Motor neuron (in vitro differentiated cells): ENCODE measurements at regions not wholly inside any gene's neighbourhood (a gene's known extent, or its start where the extent isn't known, plus 50 kb on each side); places are given as distances from the start of the nearest gene placed in this dataset.
"Not testable (repeated sequence)": the region's sequence is repeated elsewhere in the genome, so short reads cannot be mapped to it uniquely, and the experiment has no call there.

Experiments used
- ATAC-seq, 8 experiments: fragments of 200-7000 bp; cut with Tn5 transposase; replicated peaks in 6 of 8; 2 replicates each; pipeline ENCODE4 v1.8.0; 2021; ENCODE audit warnings: mild to moderate bottlenecking in 8 of 8, moderate library complexity in 8 of 8
- H3K27ac ChIP-seq, 2 donors: fragments of 250-450 bp; sonication (Bioruptor Pico); 2 replicates each; pipeline ENCODE4 v1.9.0; 2021; ENCODE audit warnings: antibody characterized with exemption in 2 of 2, mild to moderate bottlenecking in 2 of 2, moderate library complexity in 1 of 2
- H3K4me1 ChIP-seq, 2 donors: fragments of 250-450 bp; sonication (Bioruptor Pico); replicated peaks in 1 of 2; 2 replicates each; pipeline ENCODE4 v1.6.1; 2021; ENCODE audit warnings: antibody characterized with exemption in 2 of 2, mild to moderate bottlenecking in 2 of 2, moderate library complexity in 1 of 2
- H3K4me3 ChIP-seq, 5 donors: fragments of 250-450 bp; sonication (Bioruptor Pico); 2 replicates each; pipeline ENCODE4 v1.9.0; 2021; ENCODE audit warnings: antibody characterized with exemption in 5 of 5, mild to moderate bottlenecking in 5 of 5, moderate library complexity in 4 of 5
- WGBS, 10 experiments: fragments of 450-650 bp; shearing (Covaris generic); methylation state at CpG; one replicate each; pipeline ENCODE4 v1.0.0; 2022; 5-methylcytosine and 5-hydroxymethylcytosine counted together
- in situ Hi-C, 9 experiments: fragments of 400-800 bp; cut with MboI; loops; one replicate each; pipeline ENCODE4 v1.15.0; 2021; ENCODE audit warnings: low sequenced_read_pairs in 9 of 9, low pct_unique_long_range_greater_than_20kb in 2 of 9; ENCODE audit not compliant: unreplicated experiment in 9 of 9

- no CpG with 5 or more reads among the region's 4 CpGs for WGBS, 10 experiments
- H3K4me3 ChIP-seq, H3K27ac ChIP-seq, ATAC-seq, in situ Hi-C loops, H3K4me1 ChIP-seq: not testable (repeated sequence)
These were observed 59.2 kb downstream of the CXorf49B start for GRCh38 chrX:71822314-71822713.

GRCh38 chrX:71823391-71824057 lies 60.4 kb downstream of the CXorf49B start:
- 23 to 93% (median 34%) methylated on average over 3 to 6 of the region's 12 CpGs; no CpG with 5 or more reads in 7 of the 10 experiments for WGBS, 10 experiments
- ATAC-seq: no peak
- in situ Hi-C loops: no loop called here
- H3K4me3 ChIP-seq: no peak overlapping the region
- H3K27ac ChIP-seq: no peak overlapping the region
- H3K4me1 ChIP-seq: no peaks in the 10 kb centered on the region

GRCh38 chrX:71828086-71828485 lies 64.9 kb downstream of the CXorf49B start:
- no peak overlapping the region for H3K27ac ChIP-seq
- in situ Hi-C loops: no loop called here
- WGBS, 10 experiments: no CpG with 5 or more reads among the region's 6 CpGs
- no peak overlapping the region for H3K4me3 ChIP-seq
- no peaks in the 10 kb centered on the region for H3K4me1 ChIP-seq
- no peak for ATAC-seq

- H3K27ac ChIP-seq, H3K4me1 ChIP-seq, H3K4me3 ChIP-seq, ATAC-seq, in situ Hi-C loops: not testable (repeated sequence)
- WGBS, 10 experiments: no CpG with 5 or more reads among the region's 4 CpGs
These were observed 72.6 kb upstream of the NHSL2 start for GRCh38 chrX:71838092-71838491.

GRCh38 chrX:71846429-71846828 lies 64.2 kb upstream of the NHSL2 start:
- no peaks in the 10 kb centered on the region for H3K4me1 ChIP-seq
- ATAC-seq: peak in 3 of 8 experiments; percentile 64 to 77 (median 72)
- no peak overlapping the region for H3K4me3 ChIP-seq
- 50% methylated on average over 1 of the region's 1 CpG; no CpG with 5 or more reads in 9 of the 10 experiments for WGBS, 10 experiments
- no peak overlapping the region for H3K27ac ChIP-seq
- in situ Hi-C loops: no loop called here

GRCh38 chrX:71852182-71852581 lies 58.5 kb upstream of the NHSL2 start:
- in situ Hi-C loops: no loop called here
- Histone ChIP-seq H3K27ac (no peak overlapping the region), H3K4me3 (no peak overlapping the region), H3K4me1 (no peaks in the 10 kb centered on the region)
- ATAC-seq: no peak
- 32 to 100% (median 63%) methylated on average over 1 to 9 of the region's 9 CpGs; no CpG with 5 or more reads in 4 of the 10 experiments for WGBS, 10 experiments

GRCh38 chrX:71859637-71860036 lies 51.0 kb upstream of the NHSL2 start:
- 0 to 10% methylated on average over 3 of the region's 3 CpGs; no CpG with 5 or more reads in 8 of the 10 experiments for WGBS, 10 experiments
- no peak overlapping the region for H3K27ac ChIP-seq
- peak in 1 of 8 experiments; percentile 42 for ATAC-seq

More at GRCh38 chrX:71859637-71860036, 51.0 kb upstream of the NHSL2 start:
- Histone ChIP-seq H3K4me1 (no peaks in the 10 kb centered on the region), H3K4me3 (no peak overlapping the region)
- in situ Hi-C loops: no loop called here
